Urinary bladder (tissue), 3 donors: ENCODE measurements at regions not wholly inside any gene's neighbourhood (a gene's known extent, or its start where the extent isn't known, plus 50 kb on each side); places are given as distances from the start of the nearest gene placed in this dataset.
"Not testable (repeated sequence)": the region's sequence is repeated elsewhere in the genome, so short reads cannot be mapped to it uniquely, and the experiment has no call there.

Experiments
- DNase-seq: peaks from one replicate; pipeline ENCODE4 v3.0.0-alpha.2; 2015; ENCODE audit errors: extremely low spot score
- H3K27ac ChIP-seq: one replicate; pipeline ENCODE4 v1.5.1; 2013; ENCODE audit warnings: low read depth, mild to moderate bottlenecking, moderate library complexity
- H3K36me3 ChIP-seq: one replicate; pipeline ENCODE4 v1.6.1; 2013; ENCODE audit warnings: mild to moderate bottlenecking, moderate library complexity; ENCODE audit not compliant: insufficient read depth
- H3K4me1 ChIP-seq: one replicate; pipeline ENCODE4 v1.6.1; 2013; ENCODE audit warnings: mild to moderate bottlenecking, moderate library complexity; ENCODE audit not compliant: insufficient read depth
- H3K4me3 ChIP-seq: one replicate; pipeline ENCODE4 v1.5.1; 2013; ENCODE audit warnings: low read depth, low read length
- WGBS: extraction: QIAGEN DNeasy Blood & Tissue Kit; methylation state at CpG from one replicate; pipeline ENCODE4 v1.1.7; 2013; 5-methylcytosine and 5-hydroxymethylcytosine counted together
- donor health status: healthy with polysubstance abuse.
- donor health status: healthy.

DNA sequence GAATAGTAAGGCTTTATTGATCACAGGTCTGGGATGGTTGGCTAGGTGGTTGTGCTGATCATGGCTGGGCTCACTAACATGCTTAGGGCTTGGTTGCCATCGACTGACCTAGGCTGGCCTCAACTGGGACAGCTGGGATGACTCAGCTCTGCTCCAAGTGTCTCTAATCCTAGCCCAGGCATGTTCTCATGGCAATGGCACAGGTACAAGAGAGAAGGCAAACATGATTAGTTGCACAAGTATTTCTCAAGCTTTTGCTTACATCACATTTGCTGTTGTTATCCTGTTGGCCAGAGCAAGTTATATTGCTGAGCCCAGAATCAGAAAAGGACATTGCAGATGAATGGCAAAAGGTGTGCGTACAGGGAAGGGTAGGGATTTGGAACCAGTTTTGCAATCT, 68.5 kb upstream of the SLC35C1 start:
- no peak for DNase-seq
- H3K36me3 ChIP-seq = no peaks in the 10 kb centered on the region
- 80% methylated on average over 2 of the region's 2 CpGs for WGBS
- no peak overlapping the region for H3K4me3 ChIP-seq
- no peaks in the 10 kb centered on the region for H3K4me1 ChIP-seq
- no peak overlapping the region for H3K27ac ChIP-seq

DNA sequence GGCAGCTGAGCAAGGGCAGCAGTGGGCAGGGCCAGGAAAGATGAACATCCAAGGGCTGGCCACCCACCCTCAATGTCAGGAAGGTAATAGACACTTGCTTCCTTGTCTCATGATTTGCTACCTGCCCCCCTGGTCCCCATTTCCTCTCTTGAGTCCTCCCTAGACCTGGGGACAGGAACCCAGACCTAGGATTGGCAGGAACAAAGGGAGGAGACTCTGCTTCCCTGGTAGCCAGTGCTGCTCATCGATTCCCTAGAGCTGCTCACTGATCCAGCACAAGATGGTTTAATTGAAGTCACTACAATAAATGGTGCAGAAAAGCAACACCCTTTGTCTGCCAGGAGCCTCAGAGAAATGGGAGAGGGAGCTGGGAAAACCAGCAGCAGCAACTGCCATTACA, 67.8 kb upstream of the CHST1 start:
- Histone ChIP-seq H3K36me3 (no peaks in the 10 kb centered on the region), H3K4me1 (no peaks in the 10 kb centered on the region), H3K4me3 (no peak overlapping the region), H3K27ac (no peak overlapping the region)
- WGBS = 28% methylated on average over 1 of the region's 1 CpG
- no peak for DNase-seq

DNA sequence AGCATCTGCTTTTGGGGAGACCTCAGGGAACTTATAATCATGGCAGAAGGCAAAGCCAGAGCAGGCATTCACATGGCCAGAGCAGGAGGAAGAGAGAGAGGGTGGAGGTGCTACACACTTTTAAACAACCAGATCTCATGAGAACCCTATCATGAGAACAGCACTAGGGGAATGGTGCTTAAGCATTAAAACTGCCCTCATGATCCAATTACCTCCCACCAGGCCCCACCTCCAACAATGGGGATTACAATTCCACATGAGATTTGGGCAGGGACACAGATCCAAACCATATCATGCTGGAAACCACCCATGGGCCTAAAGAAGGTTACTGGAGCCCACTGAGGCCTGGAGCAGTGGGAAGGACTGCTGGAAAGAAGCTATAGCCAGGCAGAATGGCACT, 66.9 kb upstream of the CHST1 start:
- Histone ChIP-seq H3K36me3 (no peaks in the 10 kb centered on the region), H3K4me1 (no peaks in the 10 kb centered on the region), H3K27ac (no peak overlapping the region), H3K4me3 (no peak overlapping the region)
- no peak for DNase-seq

DNA sequence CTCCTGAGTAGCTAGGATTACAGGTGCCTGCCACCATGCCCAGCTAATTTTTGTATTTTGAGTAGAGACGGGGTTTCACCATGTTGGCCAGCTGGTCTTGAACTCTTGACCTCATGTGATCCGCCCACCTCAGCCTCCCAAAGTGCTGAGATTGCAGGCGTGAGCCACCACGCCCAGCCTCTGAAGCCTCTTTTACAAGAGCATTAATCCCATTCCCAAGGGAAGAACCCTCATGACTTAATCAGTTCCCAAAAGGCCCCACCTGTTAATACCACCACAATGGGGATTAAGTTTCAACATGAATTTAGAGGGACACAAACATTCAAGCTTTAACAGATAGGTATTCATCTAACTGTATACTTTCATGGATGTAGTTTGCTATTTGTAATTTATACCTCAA, 65.7 kb upstream of the CHST1 start:
- not testable (repeated sequence) for H3K27ac ChIP-seq, H3K4me1 ChIP-seq, H3K4me3 ChIP-seq, H3K36me3 ChIP-seq, DNase-seq
- 80% methylated on average over 4 of the region's 4 CpGs for WGBS

DNA sequence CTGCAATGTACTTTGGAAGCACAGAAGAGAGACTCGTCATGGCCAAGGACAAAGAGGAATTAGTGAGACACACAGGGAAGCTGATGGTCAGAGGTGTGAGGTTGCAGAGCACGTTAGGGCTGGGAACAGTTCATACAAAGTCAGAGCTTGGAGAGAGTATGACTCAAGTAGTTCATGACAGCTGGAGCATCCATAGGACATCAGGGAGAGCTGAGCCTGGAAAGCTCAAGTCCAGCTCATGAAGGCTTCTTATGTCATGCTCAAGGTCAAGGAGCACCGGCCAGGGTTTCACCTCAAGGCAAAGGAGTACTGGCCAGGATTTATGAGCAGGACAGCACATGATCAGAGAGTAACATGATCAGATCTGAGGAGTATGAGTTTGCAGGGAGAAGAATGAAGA, 64.6 kb upstream of the CHST1 start:
- no peak overlapping the region for H3K4me3 ChIP-seq
- WGBS = 73% methylated on average over 3 of the region's 3 CpGs
- H3K36me3 ChIP-seq = no peaks in the 10 kb centered on the region
- DNase-seq = no peak
- no peak overlapping the region for H3K27ac ChIP-seq
- H3K4me1 ChIP-seq = no peaks in the 10 kb centered on the region

DNA sequence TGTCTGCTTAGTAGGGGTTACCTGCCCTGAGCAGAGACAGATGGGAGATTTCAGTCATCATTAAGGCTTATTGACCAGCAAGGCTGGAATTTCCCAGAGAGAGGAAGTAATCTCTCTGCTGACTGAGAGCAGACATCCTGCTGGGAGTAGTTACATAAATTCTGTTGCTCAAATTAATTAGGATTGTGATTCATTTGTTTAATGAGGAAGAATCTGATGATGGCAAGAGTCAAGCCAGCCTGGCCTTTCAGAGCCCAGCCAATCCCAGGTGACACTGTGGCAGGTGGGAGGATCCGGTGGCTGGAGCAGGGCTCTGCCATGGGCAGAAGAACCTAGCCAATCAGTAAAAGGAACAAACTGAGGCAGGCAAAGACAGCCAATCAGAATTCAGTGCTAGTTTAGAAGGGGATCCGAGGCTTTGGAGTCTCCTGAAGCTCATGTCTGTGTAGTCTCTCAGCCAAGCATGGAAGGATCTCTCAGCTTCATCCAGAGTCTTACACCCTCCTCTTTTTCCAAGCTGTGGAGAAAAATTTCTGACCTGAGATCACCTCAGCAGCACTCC, 61.2 kb upstream of the CHST1 start:
- no peak overlapping the region for H3K4me3 ChIP-seq
- no peaks in the 10 kb centered on the region for H3K4me1 ChIP-seq
- DNase-seq = no peak
- WGBS = 76% methylated on average over 2 of the region's 2 CpGs
- no peaks in the 10 kb centered on the region for H3K36me3 ChIP-seq
- no peak overlapping the region for H3K27ac ChIP-seq

DNA sequence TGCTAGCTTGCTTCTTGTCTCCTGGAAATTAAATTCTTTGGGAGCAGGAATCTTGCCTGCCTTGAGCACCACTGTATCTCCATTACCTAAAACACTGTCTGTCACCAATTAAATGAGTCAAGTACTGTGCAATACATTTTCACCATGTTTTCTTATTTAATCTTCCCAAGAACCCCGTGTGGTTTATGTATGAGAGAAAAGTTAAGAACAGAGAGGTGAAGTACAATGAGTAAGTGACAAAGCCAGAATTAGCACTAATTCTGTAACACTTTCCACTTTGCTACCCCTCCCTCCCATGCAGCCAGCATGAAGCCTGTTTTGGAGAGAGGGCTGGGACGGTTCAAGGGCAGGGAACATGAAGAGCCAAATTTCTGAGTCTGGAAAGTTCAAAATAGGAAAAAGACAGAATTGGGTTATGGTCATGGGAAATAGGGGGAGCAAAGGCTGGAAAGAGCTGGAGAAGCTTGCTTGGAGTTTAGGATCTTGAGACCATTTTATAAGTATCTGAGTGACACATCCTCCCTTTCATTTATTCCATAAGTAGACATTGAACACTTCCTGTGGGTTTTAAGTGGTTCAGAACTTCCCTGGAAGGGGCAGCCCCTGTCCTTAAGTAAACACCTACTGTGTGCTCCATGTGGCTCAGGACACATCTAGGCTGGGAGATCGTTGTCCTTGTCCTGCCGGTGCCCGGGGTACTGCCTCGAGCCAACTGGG, 60.5 kb upstream of the CHST1 start:
- H3K4me3 ChIP-seq = no peak overlapping the region
- no peaks in the 10 kb centered on the region for H3K36me3 ChIP-seq
- no peak for DNase-seq
- 70% methylated on average over 6 of the region's 6 CpGs for WGBS
- H3K4me1 ChIP-seq = no peaks in the 10 kb centered on the region
- no peak overlapping the region for H3K27ac ChIP-seq

DNA sequence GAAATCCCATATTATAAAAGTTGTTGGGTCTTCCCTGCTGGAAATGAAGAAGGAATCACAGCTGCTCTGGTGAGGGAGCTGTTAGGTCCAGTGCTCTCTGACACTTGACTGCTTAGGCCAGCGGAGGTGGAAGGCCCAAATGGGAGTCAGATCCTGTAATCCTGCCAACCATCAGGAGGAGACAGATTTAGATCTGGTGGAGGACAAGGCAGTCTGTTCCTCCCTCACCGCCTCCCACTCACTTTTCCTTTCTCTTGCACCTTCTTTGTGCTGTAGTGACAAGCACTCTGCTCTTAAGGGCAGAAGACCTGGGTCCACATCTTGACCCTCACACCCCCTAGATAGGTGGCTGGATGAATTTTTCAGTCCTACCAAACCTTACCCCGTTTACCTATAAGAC, 59.7 kb upstream of the CHST1 start:
- Histone ChIP-seq H3K36me3 (no peaks in the 10 kb centered on the region), H3K4me1 (no peaks in the 10 kb centered on the region), H3K4me3 (no peak overlapping the region), H3K27ac (no peak overlapping the region)
- 83% methylated on average over 3 of the region's 3 CpGs for WGBS
- DNase-seq = no peak

DNA sequence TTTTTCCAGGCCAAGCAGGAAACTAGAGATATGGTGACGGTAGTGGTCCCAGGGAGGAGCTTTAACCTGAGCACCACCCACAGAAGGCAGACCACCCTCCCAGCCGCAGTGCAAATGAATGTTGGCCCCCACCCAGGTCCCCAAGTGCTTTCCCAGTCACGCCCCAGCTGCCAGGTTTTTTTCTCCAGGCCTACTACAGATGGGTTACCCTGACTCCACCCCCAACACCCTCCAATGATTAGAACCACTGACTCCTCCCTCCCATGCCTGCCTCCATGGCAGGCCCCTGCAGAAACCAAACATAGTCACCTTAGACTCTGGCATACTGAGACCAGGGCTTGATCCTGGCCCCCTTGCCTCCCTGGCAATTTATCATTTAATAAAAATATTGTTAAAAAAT, 58.7 kb upstream of the CHST1 start:
- H3K4me1 ChIP-seq = no peaks in the 10 kb centered on the region
- no peak overlapping the region for H3K4me3 ChIP-seq
- 42% methylated on average over 3 of the region's 3 CpGs for WGBS
- no peaks in the 10 kb centered on the region for H3K36me3 ChIP-seq
- H3K27ac ChIP-seq = no peak overlapping the region
- no peak for DNase-seq

DNA sequence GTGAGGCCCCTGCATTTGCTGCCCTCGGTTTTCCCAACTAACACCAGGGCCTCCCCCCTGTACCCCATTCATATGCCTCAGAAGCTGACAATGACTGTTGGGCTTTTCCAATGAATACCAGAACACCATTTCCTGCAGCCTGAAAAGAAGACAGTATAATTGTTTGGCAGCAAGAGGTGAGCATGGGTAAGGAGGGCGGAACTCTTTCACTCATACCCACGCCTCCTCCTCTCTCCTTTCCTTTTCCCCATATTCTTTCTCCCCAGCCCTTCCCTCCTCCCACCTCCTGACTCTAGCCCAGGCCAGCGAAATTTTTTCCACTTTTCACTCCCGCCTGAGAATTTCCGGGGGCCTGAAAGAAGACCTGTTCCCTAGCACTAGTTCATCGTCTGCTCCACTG, 58.0 kb upstream of the CHST1 start:
- H3K4me3 ChIP-seq = no peak overlapping the region
- no peaks in the 10 kb centered on the region for H3K36me3 ChIP-seq
- no peak for DNase-seq
- no peak overlapping the region for H3K27ac ChIP-seq
- WGBS = 72% methylated on average over 7 of the region's 7 CpGs
- no peaks in the 10 kb centered on the region for H3K4me1 ChIP-seq

DNA sequence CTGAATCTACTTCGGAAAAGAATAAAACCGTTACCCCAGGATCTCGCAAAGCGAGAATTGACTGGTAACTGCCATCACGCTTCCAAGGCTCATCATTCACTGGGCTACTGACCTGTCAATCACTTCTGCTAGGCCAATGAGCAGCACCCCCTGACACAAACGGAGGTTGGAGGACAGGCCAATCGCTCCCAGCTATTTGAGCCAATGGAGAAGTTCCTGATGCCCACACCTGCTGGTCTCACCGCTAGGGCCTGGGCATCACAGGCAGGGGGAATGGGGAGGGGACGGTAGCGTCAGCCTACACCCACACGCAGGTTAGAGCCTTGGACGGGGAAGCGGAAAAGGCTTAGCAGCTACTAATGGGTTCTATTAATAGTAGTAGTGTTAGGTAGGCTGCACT, 56.7 kb upstream of the CHST1 start:
- H3K27ac ChIP-seq = no peak overlapping the region
- 84% methylated on average over 13 of the region's 13 CpGs for WGBS
- DNase-seq = no peak
- no peaks in the 10 kb centered on the region for H3K36me3 ChIP-seq
- H3K4me3 ChIP-seq = no peak overlapping the region
- no peaks in the 10 kb centered on the region for H3K4me1 ChIP-seq

DNA sequence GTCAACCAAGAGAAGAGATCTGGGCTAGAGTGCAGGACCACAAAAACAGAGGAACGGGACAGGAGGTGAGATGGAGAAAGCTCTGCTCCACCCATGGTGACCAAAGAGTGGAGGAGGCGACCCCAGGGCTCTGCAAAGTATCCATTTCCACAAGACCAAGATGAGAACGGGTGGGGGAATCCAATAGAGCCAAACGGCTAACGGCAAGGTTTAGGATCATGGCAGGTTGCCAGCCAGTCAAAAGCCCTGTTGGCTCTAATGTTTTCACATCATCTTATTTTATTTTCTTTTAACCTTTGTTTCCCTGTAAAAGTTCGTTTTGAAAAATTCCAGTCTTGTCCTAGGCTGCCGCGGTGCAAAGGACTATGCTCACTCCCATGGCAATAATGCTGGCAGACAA, 52.1 kb upstream of the CHST1 start:
- 71% methylated on average over 8 of the region's 8 CpGs for WGBS
- H3K4me1 ChIP-seq = no peaks in the 10 kb centered on the region
- DNase-seq = no peak
- H3K4me3 ChIP-seq = no peak overlapping the region
- H3K27ac ChIP-seq = no peak overlapping the region
- H3K36me3 ChIP-seq = no peaks in the 10 kb centered on the region

DNA sequence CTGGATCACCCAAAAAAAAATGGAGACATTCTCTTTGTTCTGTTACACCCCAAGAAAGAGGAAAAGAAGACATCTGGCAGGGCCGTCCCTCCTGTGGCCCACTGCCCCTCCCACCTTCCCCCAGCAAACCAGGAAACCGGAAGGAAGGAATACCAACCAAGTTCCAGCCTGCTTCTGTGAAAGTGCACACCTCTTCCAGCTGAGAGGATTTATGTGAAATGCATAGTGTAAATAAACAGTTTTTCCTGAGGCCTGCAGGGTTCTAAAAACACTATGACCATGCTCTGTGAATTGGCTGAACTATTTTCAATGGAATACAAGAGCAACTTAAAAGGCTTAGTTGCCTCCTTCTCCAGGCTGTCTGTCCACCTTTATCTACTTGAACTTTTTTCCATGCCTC, 50.0 kb upstream of the CHST1 start:
- WGBS = 43% methylated on average over 2 of the region's 2 CpGs
- H3K36me3 ChIP-seq = no peaks in the 10 kb centered on the region
- no peak for DNase-seq
- no peak overlapping the region for H3K4me3 ChIP-seq
- no peak overlapping the region for H3K27ac ChIP-seq
- H3K4me1 ChIP-seq = no peaks in the 10 kb centered on the region
